HT-29 (cell line): ENCODE measurements at regions not wholly inside any gene's neighbourhood (a gene's known extent, or its start where the extent isn't known, plus 50 kb on each side); places are given as distances from the start of the nearest gene placed in this dataset.

Source experiments
- DNase-seq: peaks from one replicate; pipeline ENCODE4 v3.0.0-alpha.2; 2015; ENCODE audit warnings: low spot score

DNA sequence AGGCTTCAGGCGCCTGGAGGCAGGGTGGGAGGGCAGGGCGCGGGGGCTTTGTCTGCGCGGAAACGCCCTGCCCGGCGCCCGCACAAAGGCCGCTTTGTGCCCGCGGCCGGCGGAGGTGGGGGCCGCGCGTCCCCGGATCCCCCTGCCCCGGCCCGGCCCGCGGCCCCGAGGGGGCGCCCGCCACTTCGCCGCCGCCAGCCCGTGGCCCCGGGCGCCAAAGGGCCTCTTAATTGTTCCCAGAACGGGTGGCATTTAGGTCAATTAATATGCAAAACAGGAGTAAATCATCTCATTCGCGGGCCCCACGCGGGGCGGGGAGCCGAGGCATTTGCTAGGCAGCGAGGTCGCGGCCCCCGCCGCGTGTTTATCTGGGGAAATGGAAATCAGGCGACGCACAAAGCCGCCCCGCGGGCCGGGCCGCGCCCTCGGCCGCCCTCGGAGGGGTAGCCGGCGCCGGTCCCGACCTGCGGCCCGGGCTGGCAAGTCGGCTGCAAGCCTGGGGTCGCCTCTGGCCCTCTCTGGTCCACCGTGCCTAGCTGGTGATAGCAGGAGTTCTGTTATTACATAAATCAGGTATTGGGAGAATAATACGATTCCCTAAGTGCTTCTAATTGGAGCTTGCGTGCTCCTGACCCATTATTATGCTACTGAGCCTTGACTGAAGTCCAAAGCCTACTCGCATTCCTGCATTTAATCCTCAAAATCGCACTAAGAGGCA is 148.2 kb upstream of the GLI2 start:
- DNase-seq = no peak

- DNase-seq = no peak
Measured at GRCh38 chr2:120587997-120588336, 147.7 kb upstream of the GLI2 start.

GRCh38 chr2:120589771-120590608 is 145.7 kb upstream of the GLI2 start:
- DNase-seq = peak; percentile 4

DNA sequence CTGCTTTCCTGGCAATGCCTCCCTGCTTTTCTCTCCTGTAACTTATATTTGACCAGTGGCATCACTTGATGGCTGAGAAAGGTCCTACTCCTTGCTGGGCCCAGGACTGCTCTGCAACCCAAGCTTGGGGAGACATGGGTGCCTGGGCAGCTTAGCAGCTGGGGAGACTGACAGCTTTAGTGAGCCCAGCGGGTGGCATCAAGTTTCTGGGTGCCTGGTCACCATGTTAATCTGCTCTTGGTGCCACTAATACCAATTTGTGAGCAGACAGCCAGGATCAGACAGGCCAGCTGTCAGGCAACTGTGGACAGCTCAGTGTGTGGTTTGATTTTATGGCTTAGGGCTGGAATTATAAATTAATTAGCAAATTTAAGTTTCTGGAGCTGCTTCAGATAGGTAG is 144.8 kb upstream of the GLI2 start:
- DNase-seq = no peak

DNA sequence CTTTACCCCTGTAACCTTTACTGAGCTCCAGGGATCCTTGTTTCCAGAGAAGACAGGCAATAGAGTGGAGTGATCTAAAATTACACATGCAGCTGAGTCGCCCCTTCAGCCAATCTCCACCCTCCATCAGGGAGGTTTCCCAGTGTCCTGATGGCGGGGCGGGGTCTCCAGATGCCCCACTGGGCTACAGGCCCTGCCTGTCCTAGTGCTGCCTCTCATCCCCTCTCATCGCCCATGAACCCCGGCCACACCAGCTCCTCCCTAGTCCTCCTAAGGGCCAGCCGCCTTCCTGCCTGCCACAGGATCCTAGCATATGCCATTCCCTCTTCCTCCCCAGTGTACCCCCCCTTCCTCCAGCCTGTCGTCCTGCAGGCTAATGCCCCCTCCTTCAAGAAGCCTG is 144.1 kb upstream of the GLI2 start:
- DNase-seq = no peak

- DNase-seq = no peak
Measured at GRCh38 chr2:120592084-120592483, 143.6 kb upstream of the GLI2 start.

GRCh38 chr2:120593921-120594686 is 141.6 kb upstream of the GLI2 start:
- DNase-seq = no peak

DNA sequence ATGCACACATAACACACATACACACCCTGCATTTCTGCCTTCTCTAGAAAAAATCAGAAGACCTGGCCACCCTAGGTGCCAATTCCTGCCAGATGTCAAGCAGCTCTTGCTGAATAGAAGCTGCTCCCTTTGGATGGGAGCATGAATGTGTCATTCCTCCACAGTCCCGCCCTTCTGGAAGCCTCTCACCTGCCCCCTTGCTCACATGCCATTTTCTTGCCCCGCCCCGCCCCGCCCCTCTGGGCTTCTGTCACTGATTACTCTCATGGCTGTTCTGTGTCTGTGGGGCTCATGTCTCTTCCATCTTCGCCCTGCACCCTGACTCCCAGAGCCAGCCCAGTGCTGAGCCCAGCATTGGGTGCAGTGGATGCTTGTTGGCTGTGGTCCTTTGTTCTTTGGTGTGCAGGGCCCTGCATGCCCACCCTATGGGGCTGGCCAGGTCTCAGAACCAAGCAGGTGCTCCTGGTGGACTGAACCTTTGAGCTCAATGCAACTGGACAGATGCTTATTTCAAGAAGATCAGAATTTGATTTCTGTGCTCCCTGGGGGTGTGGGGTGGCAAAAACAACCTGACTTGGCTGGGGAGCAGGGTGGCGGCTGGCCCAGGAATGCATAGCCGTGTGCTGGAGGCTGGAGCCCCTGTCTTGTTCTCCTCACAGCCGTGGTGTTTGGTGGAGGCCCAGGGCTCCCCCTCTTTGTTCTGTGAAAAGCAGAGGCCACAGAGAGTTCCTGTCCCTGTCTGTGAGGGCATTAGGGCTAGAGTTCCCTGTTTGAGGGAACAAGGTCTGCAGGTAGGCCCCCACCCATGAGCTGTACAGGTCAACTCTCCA is 140.6 kb upstream of the GLI2 start:
- DNase-seq = peak; percentile 36

DNA sequence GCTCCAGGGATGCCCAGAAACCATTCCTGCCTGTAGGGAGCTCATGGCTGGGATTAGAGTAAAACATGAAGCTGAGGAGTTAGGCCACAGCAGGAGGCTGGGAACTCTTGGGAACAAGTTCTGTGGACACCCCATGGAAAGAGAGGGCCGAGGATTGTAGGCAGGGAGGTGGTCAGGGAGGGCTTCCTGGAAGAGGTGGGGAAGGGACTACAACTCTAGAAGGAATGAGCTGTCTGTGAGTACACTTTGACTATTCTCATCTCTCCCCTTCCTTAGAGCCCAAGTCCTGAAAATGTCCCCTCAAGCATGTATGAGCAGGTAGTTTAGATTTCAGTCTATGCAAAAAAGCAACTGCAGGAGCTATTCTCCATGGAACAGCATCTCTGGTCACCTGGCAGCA is 139.9 kb upstream of the GLI2 start:
- no peak for DNase-seq

DNA sequence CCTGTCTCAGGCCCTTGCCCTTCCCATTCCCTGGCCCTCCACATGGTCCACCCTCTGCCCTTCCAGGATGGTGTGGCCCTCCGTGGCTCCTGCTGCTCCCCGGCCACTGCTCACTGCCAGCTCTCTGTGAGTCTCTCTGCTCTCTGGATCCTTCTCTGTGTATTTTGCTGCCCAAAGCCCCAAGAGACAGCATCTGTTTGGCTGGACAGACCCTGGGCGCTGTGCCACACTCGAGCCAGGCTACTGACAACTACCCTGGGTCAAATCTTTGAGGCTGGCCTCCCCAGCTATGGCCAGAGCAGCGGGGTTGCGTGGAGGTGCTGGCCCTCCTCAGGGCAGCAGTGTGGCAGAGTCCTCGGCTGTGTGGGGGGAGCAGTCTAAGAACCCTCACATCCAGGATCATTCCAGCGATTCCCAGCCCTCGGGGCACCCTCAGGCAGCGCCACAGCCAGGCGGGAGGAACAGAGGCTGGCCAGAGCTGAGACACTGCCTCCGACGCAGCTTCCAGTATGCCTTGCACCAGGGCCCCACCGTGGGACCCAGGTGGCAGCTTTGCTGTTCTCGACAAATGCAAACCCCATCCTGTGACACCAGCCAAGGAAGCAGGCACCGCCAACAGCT is 139.4 kb upstream of the GLI2 start:
- DNase-seq = no peak

DNA sequence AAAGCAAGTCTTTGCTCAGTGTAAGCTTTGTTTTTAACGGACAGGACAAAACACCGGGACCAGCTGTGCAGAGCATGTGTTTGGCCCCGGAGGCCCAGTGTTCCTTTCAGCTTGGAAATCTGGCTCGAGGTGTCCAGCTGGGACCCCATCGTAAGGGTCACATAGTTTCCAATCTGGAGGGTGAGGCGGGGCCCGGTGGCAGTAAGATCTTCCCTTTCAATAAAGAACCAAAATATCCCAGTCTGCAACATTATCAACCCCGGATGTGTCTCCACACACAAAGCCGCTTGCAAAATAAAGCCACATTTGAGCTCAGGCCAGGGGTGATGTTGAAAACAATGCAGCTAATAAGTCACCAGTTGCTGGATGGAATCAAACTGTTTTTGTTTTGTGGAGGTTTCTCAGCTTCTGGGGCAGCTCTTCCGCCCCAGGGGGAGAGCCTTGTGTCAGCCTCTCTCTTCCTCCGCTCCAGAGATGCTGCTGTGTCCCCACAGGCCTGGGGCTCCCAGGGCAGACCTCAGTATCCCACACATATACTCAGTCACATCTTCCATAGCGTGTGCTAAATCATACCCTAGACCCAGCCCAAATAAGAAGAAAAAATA is 138.6 kb upstream of the GLI2 start:
- DNase-seq = no peak

DNA sequence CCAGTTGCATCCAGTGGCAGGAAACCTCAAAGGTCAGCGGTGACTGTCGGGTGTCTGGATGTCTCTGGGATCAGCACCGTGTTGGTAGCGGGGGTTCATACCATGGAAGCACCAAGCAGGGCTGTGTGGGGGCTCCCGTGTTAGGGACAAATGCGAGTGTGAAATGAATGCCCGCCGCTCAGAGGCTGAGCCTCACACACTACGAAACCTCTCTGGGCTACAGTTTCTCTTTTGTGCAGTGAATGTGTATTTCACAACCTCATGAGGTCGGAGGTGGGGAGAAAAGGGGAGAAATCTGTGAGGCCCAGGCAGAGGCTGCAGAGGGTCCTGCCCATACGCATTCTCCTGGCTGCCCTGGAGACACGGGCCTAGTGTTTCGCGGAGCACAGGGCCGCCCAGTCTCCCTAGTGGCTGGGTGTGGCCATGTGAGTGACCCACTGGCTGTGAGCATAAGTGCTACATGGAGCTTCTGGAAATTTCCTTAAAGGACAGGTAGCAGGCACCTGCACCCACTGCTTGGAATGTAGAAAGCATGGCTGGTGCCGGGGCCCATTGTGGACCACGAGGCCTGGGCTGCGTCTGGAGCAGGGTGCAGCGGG is 138.0 kb upstream of the GLI2 start:
- no peak for DNase-seq

DNA sequence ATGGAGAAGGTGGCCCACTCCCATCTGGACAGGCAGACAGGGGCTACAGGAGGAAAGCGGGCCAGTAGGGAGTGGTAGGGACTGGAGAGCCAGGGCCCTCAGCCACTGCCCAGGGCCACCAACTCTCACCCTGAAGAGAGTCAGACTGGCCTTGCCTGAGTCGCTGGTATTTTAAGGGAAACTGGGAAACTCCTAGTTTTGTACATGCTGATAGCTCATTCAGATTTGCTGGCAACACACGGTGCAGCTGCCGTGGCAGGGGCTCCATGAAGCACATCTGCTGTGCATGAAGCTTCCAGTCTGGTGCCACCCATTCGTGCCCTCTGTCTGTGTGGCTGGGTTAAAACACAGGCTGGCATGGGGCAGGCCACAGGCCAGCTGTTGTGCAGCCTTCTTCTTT is 137.3 kb upstream of the GLI2 start:
- DNase-seq = no peak

DNA sequence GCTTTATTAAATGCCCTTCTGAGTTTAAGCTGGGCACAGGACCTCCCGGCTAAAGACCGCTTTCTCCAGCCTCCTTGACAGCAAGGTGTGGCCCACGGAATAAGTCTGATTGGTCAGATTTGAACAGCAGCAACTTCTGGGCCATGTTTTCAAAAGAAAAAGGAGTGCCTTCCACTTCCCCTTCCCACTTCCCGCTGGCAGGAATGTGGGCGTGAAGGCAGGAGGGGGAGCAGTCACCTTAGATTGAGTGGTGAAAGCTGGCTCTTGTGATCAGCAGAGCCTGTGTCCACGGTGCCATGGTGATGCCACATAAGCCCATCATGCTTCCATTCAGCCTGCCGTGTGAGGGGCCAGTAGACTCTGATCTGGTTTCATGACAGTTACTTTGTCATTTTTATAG is 136.6 kb upstream of the GLI2 start:
- no peak for DNase-seq

GRCh38 chr2:120599656-120600055 is 136.0 kb upstream of the GLI2 start:
- no peak for DNase-seq

- DNase-seq = no peak
Measured at GRCh38 chr2:120600335-120600734, 135.3 kb upstream of the GLI2 start.

DNA sequence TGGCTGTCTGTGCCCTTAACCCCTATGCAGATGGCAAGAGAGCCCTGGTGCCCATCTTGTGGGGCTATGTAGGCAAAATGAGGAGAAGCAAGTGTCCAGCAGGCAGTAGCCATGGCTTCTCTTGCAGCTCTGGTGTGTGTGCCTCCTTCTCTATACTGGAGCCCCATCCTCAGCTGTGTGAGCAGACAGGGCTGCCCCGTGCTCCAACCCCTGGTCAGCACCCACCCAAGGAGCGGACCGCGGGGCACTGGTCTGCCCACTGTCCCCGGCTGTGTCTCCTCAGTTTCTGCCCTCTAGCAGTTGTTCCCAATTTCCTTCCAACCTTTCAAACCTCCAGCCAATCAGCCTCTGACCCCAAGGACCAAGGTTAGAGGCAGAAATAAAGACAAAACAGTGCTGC is 134.9 kb upstream of the GLI2 start:
- no peak for DNase-seq

DNA sequence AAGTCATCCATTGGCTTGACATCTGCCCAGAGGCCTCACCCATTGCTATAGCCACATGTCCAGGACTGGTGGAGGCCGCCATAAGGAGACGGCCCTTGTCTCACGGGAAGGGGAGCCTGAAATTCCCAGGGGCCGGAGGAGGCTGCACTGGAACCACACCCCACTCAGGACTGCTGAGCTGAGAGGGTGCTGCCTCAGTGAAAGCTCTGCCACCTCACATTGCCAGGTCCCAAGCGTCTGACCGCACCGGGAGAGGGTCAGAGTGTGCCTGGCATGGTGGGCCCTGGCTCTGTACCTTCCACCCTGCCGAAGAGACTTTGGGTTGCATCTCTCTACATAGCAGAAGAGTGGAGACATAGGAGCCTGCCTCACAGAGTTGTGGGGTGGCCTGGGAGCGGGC is 134.1 kb upstream of the GLI2 start:
- DNase-seq = no peak

- no peak for DNase-seq
Measured at GRCh38 chr2:120602251-120602650, 133.4 kb upstream of the GLI2 start.

GRCh38 chr2:120604767-120605166 is 130.9 kb upstream of the GLI2 start:
- DNase-seq = no peak
